Hematopoietic multipotent progenitor cell treated with erythropoietin and hydrocortisone succinate and interleukin-3 and kit ligand, for 15 days (in vitro differentiated cells): ENCODE measurements at regions not wholly inside any gene's neighbourhood (a gene's known extent, or its start where the extent isn't known, plus 50 kb on each side); places are given as distances from the start of the nearest gene placed in this dataset.
"Not testable (repeated sequence)": the region's sequence is repeated elsewhere in the genome, so short reads cannot be mapped to it uniquely, and the experiment has no call there.

Experiments used
- DNase-seq: peaks from one replicate; pipeline ENCODE4 v3.0.0-alpha.2; 2015; ENCODE audit warnings: low spot score

GRCh38 chr9:102728946-102729345, 266.2 kb upstream of the CYLC2 start:
- DNase-seq: no peak

- no peak for DNase-seq
Observed at GRCh38 chr9:102714184-102714583, 280.9 kb upstream of the CYLC2 start.

- DNase-seq: not testable (repeated sequence)
Observed at GRCh38 chr9:102712910-102713309, 282.2 kb upstream of the CYLC2 start.

- no peak for DNase-seq
Observed at GRCh38 chr9:102700936-102701335, 294.2 kb upstream of the CYLC2 start.

GRCh38 chr9:102669220-102669619, 325.9 kb upstream of the CYLC2 start:
- no peak for DNase-seq

- DNase-seq: no peak
Observed at GRCh38 chr9:102652471-102652870, 342.7 kb upstream of the CYLC2 start.

GRCh38 chr9:102650896-102651295, 344.2 kb upstream of the CYLC2 start:
- DNase-seq: no peak

GRCh38 chr9:102642651-102643050, 352.5 kb upstream of the CYLC2 start:
- no peak for DNase-seq

- DNase-seq: no peak
Observed at GRCh38 chr9:102631559-102631958, 363.6 kb upstream of the CYLC2 start.

- no peak for DNase-seq
Observed at GRCh38 chr9:102609461-102609860, 385.7 kb upstream of the CYLC2 start.

GRCh38 chr9:102603198-102604195, 391.6 kb upstream of the CYLC2 start:
- not testable (repeated sequence) for DNase-seq

- no peak for DNase-seq
Observed at GRCh38 chr9:102594241-102594640, 400.9 kb upstream of the CYLC2 start.

- DNase-seq: no peak
Observed at GRCh38 chr9:102587281-102587680, 407.9 kb upstream of the CYLC2 start.

GRCh38 chr9:102569436-102569835, 425.7 kb upstream of the CYLC2 start:
- no peak for DNase-seq

GRCh38 chr9:102551346-102551745, 443.8 kb upstream of the CYLC2 start:
- no peak for DNase-seq

GRCh38 chr9:102550886-102551285, 444.2 kb upstream of the CYLC2 start:
- no peak for DNase-seq

- no peak for DNase-seq
Observed at GRCh38 chr9:102550266-102550665, 444.9 kb upstream of the CYLC2 start.

GRCh38 chr9:102534031-102534430, 461.1 kb upstream of the CYLC2 start:
- DNase-seq: no peak

GRCh38 chr9:102521097-102521755, 473.9 kb upstream of the CYLC2 start:
- DNase-seq: no peak

- no peak for DNase-seq
Observed at GRCh38 chr9:102519423-102519822, 475.7 kb upstream of the CYLC2 start.

- DNase-seq: no peak
Observed at GRCh38 chr9:102518324-102518723, 476.8 kb upstream of the CYLC2 start.

- DNase-seq: no peak
Observed at GRCh38 chr9:102514541-102514940, 480.6 kb upstream of the CYLC2 start.

- no peak for DNase-seq
Observed at GRCh38 chr9:102507044-102507687, 488.0 kb upstream of the CYLC2 start.
